ENCODE measurements at regions not wholly inside any gene's neighbourhood (a gene's known extent, or its start where the extent isn't known, plus 50 kb on each side); places are given as distances from the start of the nearest gene placed in this dataset.

GRCh38 chr14:98227000-98227726 is 1044.8 kb downstream of the BCL11B start:
- H3K27ac ChIP-seq (ENCODE audit: low read depth, low read length): no peak overlapping the region
- no peak overlapping the region for H3K9ac ChIP-seq (ENCODE audit: low read length in 5 of 5)
- H3K9me3 ChIP-seq (ENCODE audit: control insufficient read depth in 5 of 5, low read length in 5 of 5): no peaks in the 10 kb centered on the region
- H3K4me1 ChIP-seq (ENCODE audit: control insufficient read depth in 5 of 5, insufficient read depth in 5 of 5, low read length in 5 of 5): no peaks in the 10 kb centered on the region
- H3K36me3 ChIP-seq (ENCODE audit: control insufficient read depth in 5 of 5, insufficient read depth in 5 of 5, low read length in 5 of 5): no peaks in the 10 kb centered on the region
- H3K27me3 ChIP-seq (ENCODE audit: control insufficient read depth in 5 of 5, insufficient read depth in 4 of 5, low read length in 5 of 5): peaks cover 0 to 5% (median 4%) of the 10 kb centered on the region in 5 donors
- H3K4me3 ChIP-seq (ENCODE audit: low read depth in 1 of 5, low read length in 5 of 5): no peak overlapping the region

GRCh38 chr14:98227727-98228111 is 1044.3 kb downstream of the BCL11B start:
- no peak overlapping the region for H3K4me3 ChIP-seq (ENCODE audit: low read depth in 1 of 5, low read length in 5 of 5)
- H3K27me3 ChIP-seq (ENCODE audit: control insufficient read depth in 5 of 5, insufficient read depth in 4 of 5, low read length in 5 of 5): peaks cover 0 to 5% (median 4%) of the 10 kb centered on the region in 5 donors
- no peak overlapping the region for H3K27ac ChIP-seq (ENCODE audit: low read depth, low read length)
- H3K9me3 ChIP-seq (ENCODE audit: control insufficient read depth in 5 of 5, low read length in 5 of 5): no peaks in the 10 kb centered on the region
- no peaks in the 10 kb centered on the region for H3K4me1 ChIP-seq (ENCODE audit: control insufficient read depth in 5 of 5, insufficient read depth in 5 of 5, low read length in 5 of 5)
- no peaks in the 10 kb centered on the region for H3K36me3 ChIP-seq (ENCODE audit: control insufficient read depth in 5 of 5, insufficient read depth in 5 of 5, low read length in 5 of 5)
- H3K9ac ChIP-seq (ENCODE audit: low read length in 5 of 5): no peak overlapping the region

- Histone ChIP-seq H3K4me3 (ENCODE audit: low read depth in 1 of 5, low read length in 5 of 5) (no peak overlapping the region), H3K9ac (ENCODE audit: low read length in 5 of 5) (no peak overlapping the region), H3K9me3 (ENCODE audit: control insufficient read depth in 5 of 5, low read length in 5 of 5) (no peaks in the 10 kb centered on the region), H3K27me3 (ENCODE audit: control insufficient read depth in 5 of 5, insufficient read depth in 4 of 5, low read length in 5 of 5) (peaks cover 0 to 5% (median 4%) of the 10 kb centered on the region in 5 donors), H3K36me3 (ENCODE audit: control insufficient read depth in 5 of 5, insufficient read depth in 5 of 5, low read length in 5 of 5) (no peaks in the 10 kb centered on the region), H3K4me1 (ENCODE audit: control insufficient read depth in 5 of 5, insufficient read depth in 5 of 5, low read length in 5 of 5) (no peaks in the 10 kb centered on the region), H3K27ac (ENCODE audit: low read depth, low read length) (no peak overlapping the region)
Measured at GRCh38 chr14:98229656-98230366, 1042.2 kb downstream of the BCL11B start.

GRCh38 chr14:98230411-98230810 is 1041.6 kb downstream of the BCL11B start:
- Histone ChIP-seq H3K9me3 (ENCODE audit: control insufficient read depth in 5 of 5, low read length in 5 of 5) (no peaks in the 10 kb centered on the region), H3K9ac (ENCODE audit: low read length in 5 of 5) (no peak overlapping the region), H3K4me3 (ENCODE audit: low read depth in 1 of 5, low read length in 5 of 5) (no peak overlapping the region), H3K36me3 (ENCODE audit: control insufficient read depth in 5 of 5, insufficient read depth in 5 of 5, low read length in 5 of 5) (no peaks in the 10 kb centered on the region), H3K27me3 (ENCODE audit: control insufficient read depth in 5 of 5, insufficient read depth in 4 of 5, low read length in 5 of 5) (peaks cover 0 to 5% (median 4%) of the 10 kb centered on the region in 5 donors), H3K27ac (ENCODE audit: low read depth, low read length) (no peak overlapping the region), H3K4me1 (ENCODE audit: control insufficient read depth in 5 of 5, insufficient read depth in 5 of 5, low read length in 5 of 5) (no peaks in the 10 kb centered on the region)

- H3K9ac ChIP-seq (ENCODE audit: low read length in 5 of 5): no peak overlapping the region
- H3K4me3 ChIP-seq (ENCODE audit: low read depth in 1 of 5, low read length in 5 of 5): no peak overlapping the region
- peaks cover 0 to 5% (median 5%) of the 10 kb centered on the region in 5 donors for H3K27me3 ChIP-seq (ENCODE audit: control insufficient read depth in 5 of 5, insufficient read depth in 4 of 5, low read length in 5 of 5)
- H3K9me3 ChIP-seq (ENCODE audit: control insufficient read depth in 5 of 5, low read length in 5 of 5): no peaks in the 10 kb centered on the region
- H3K27ac ChIP-seq (ENCODE audit: low read depth, low read length): no peak overlapping the region
- H3K4me1 ChIP-seq (ENCODE audit: control insufficient read depth in 5 of 5, insufficient read depth in 5 of 5, low read length in 5 of 5): no peaks in the 10 kb centered on the region
- no peaks in the 10 kb centered on the region for H3K36me3 ChIP-seq (ENCODE audit: control insufficient read depth in 5 of 5, insufficient read depth in 5 of 5, low read length in 5 of 5)
Measured at GRCh38 chr14:98231210-98231609, 1040.8 kb downstream of the BCL11B start.

GRCh38 chr14:98233656-98234055 is 1038.3 kb downstream of the BCL11B start:
- Histone ChIP-seq H3K4me3 (ENCODE audit: low read depth in 1 of 5, low read length in 5 of 5) (no peak overlapping the region), H3K4me1 (ENCODE audit: control insufficient read depth in 5 of 5, insufficient read depth in 5 of 5, low read length in 5 of 5) (no peaks in the 10 kb centered on the region), H3K9me3 (ENCODE audit: control insufficient read depth in 5 of 5, low read length in 5 of 5) (no peaks in the 10 kb centered on the region), H3K9ac (ENCODE audit: low read length in 5 of 5) (no peak overlapping the region), H3K27ac (ENCODE audit: low read depth, low read length) (no peak overlapping the region), H3K36me3 (ENCODE audit: control insufficient read depth in 5 of 5, insufficient read depth in 5 of 5, low read length in 5 of 5) (no peaks in the 10 kb centered on the region), H3K27me3 (ENCODE audit: control insufficient read depth in 5 of 5, insufficient read depth in 4 of 5, low read length in 5 of 5) (peaks cover 0 to 7% (median 5%) of the 10 kb centered on the region in 5 donors)

- Histone ChIP-seq H3K27ac (ENCODE audit: low read depth, low read length) (no peak overlapping the region), H3K27me3 (ENCODE audit: control insufficient read depth in 5 of 5, insufficient read depth in 4 of 5, low read length in 5 of 5) (peaks cover 0 to 7% (median 5%) of the 10 kb centered on the region in 5 donors), H3K9me3 (ENCODE audit: control insufficient read depth in 5 of 5, low read length in 5 of 5) (no peaks in the 10 kb centered on the region), H3K4me1 (ENCODE audit: control insufficient read depth in 5 of 5, insufficient read depth in 5 of 5, low read length in 5 of 5) (no peaks in the 10 kb centered on the region), H3K36me3 (ENCODE audit: control insufficient read depth in 5 of 5, insufficient read depth in 5 of 5, low read length in 5 of 5) (no peaks in the 10 kb centered on the region), H3K4me3 (ENCODE audit: low read depth in 1 of 5, low read length in 5 of 5) (no peak overlapping the region), H3K9ac (ENCODE audit: low read length in 5 of 5) (no peak overlapping the region)
Measured at GRCh38 chr14:98234208-98234607, 1037.8 kb downstream of the BCL11B start.

GRCh38 chr14:98236314-98236713 is 1035.7 kb downstream of the BCL11B start:
- Histone ChIP-seq H3K27ac (ENCODE audit: low read depth, low read length) (no peak overlapping the region), H3K4me3 (ENCODE audit: low read depth in 1 of 5, low read length in 5 of 5) (no peak overlapping the region), H3K36me3 (ENCODE audit: control insufficient read depth in 5 of 5, insufficient read depth in 5 of 5, low read length in 5 of 5) (no peaks in the 10 kb centered on the region)

GRCh38 chr14:98237939-98238338 is 1034.1 kb downstream of the BCL11B start:
- Histone ChIP-seq H3K36me3 (ENCODE audit: control insufficient read depth in 5 of 5, insufficient read depth in 5 of 5, low read length in 5 of 5) (no peaks in the 10 kb centered on the region), H3K4me1 (ENCODE audit: control insufficient read depth in 5 of 5, insufficient read depth in 5 of 5, low read length in 5 of 5) (no peaks in the 10 kb centered on the region), H3K4me3 (ENCODE audit: low read depth in 1 of 5, low read length in 5 of 5) (no peak overlapping the region), H3K27ac (ENCODE audit: low read depth, low read length) (no peak overlapping the region), H3K27me3 (ENCODE audit: control insufficient read depth in 5 of 5, insufficient read depth in 4 of 5, low read length in 5 of 5) (peaks cover 0 to 8% (median 0%) of the 10 kb centered on the region in 5 donors), H3K9me3 (ENCODE audit: control insufficient read depth in 5 of 5, low read length in 5 of 5) (no peaks in the 10 kb centered on the region), H3K9ac (ENCODE audit: low read length in 5 of 5) (no peak overlapping the region)

More at GRCh38 chr14:98236314-98236713, 1035.7 kb downstream of the BCL11B start:
- Histone ChIP-seq H3K4me1 (ENCODE audit: control insufficient read depth in 5 of 5, insufficient read depth in 5 of 5, low read length in 5 of 5) (no peaks in the 10 kb centered on the region), H3K9me3 (ENCODE audit: control insufficient read depth in 5 of 5, low read length in 5 of 5) (no peaks in the 10 kb centered on the region), H3K9ac (ENCODE audit: low read length in 5 of 5) (no peak overlapping the region), H3K27me3 (ENCODE audit: control insufficient read depth in 5 of 5, insufficient read depth in 4 of 5, low read length in 5 of 5) (peaks cover 0 to 8% (median 2%) of the 10 kb centered on the region in 5 donors)

- Histone ChIP-seq H3K36me3 (ENCODE audit: control insufficient read depth in 5 of 5, insufficient read depth in 5 of 5, low read length in 5 of 5) (no peaks in the 10 kb centered on the region), H3K9me3 (ENCODE audit: control insufficient read depth in 5 of 5, low read length in 5 of 5) (no peaks in the 10 kb centered on the region), H3K4me3 (ENCODE audit: low read depth in 1 of 5, low read length in 5 of 5) (no peak overlapping the region), H3K4me1 (ENCODE audit: control insufficient read depth in 5 of 5, insufficient read depth in 5 of 5, low read length in 5 of 5) (no peaks in the 10 kb centered on the region), H3K27ac (ENCODE audit: low read depth, low read length) (no peak overlapping the region), H3K27me3 (ENCODE audit: control insufficient read depth in 5 of 5, insufficient read depth in 4 of 5, low read length in 5 of 5) (peaks cover 0 to 8% (median 0%) of the 10 kb centered on the region in 5 donors), H3K9ac (ENCODE audit: low read length in 5 of 5) (no peak overlapping the region)
Measured at GRCh38 chr14:98240376-98240775, 1031.6 kb downstream of the BCL11B start.

All from subcutaneous abdominal adipose tissue (tissue), 5 donors.